Endodermal cell (in vitro differentiated cells): ENCODE measurements at regions not wholly inside any gene's neighbourhood (a gene's known extent, or its start where the extent isn't known, plus 50 kb on each side); places are given as distances from the start of the nearest gene placed in this dataset.

Experiments used
- DNase-seq: peaks from one replicate; pipeline ENCODE4 v3.0.0-alpha.2; 2017
- H3K27ac ChIP-seq: 2 replicates; pipeline ENCODE4 v1.5.1; 2013; ENCODE audit warnings: mild to moderate bottlenecking, low read depth, low read length, moderate library complexity
- H3K27me3 ChIP-seq: 2 replicates; pipeline ENCODE4 v1.6.1; 2013; ENCODE audit warnings: mild to moderate bottlenecking, low read length, moderate library complexity; ENCODE audit not compliant: insufficient read depth, control insufficient read depth, poor library complexity, severe bottlenecking
- H3K36me3 ChIP-seq: 2 replicates; pipeline ENCODE4 v1.7.0; 2013; ENCODE audit warnings: mild to moderate bottlenecking, low read length, moderate library complexity; ENCODE audit not compliant: control insufficient read depth, insufficient read depth
- H3K4me1 ChIP-seq: one replicate; pipeline ENCODE4 v1.7.0; 2013; ENCODE audit warnings: low read length; ENCODE audit not compliant: control insufficient read depth, insufficient read depth
- H3K4me3 ChIP-seq: 2 replicates; pipeline ENCODE4 v1.5.1; 2013; ENCODE audit warnings: mild to moderate bottlenecking, low read length, moderate library complexity
- H3K9ac ChIP-seq: 2 replicates; pipeline ENCODE4 v1.6.1; 2013; ENCODE audit warnings: mild to moderate bottlenecking, low read length, moderate library complexity; ENCODE audit not compliant: poor library complexity, severe bottlenecking; ENCODE audit errors: extremely low read depth
- H3K9me3 ChIP-seq: 2 replicates; pipeline ENCODE4 v1.6.1; 2013; ENCODE audit warnings: mild to moderate bottlenecking, low read length, moderate library complexity; ENCODE audit not compliant: control insufficient read depth
- H3K27ac Mint-ChIP-seq: 2 replicates; pipeline ENCODE4 v1.8.0; 2020; ENCODE audit warnings: mixed read lengths
- H3K27me3 Mint-ChIP-seq: 2 replicates; pipeline ENCODE4 v1.8.0; 2021; ENCODE audit warnings: mild to moderate bottlenecking, mixed read lengths; ENCODE audit not compliant: insufficient read depth
- H3K36me3 Mint-ChIP-seq: 2 replicates; pipeline ENCODE4 v1.8.0; 2020; ENCODE audit warnings: low read depth, mixed read lengths
- H3K4me1 Mint-ChIP-seq: 2 replicates; pipeline ENCODE4 v1.8.0; 2020; ENCODE audit warnings: mixed read lengths
- H3K4me3 Mint-ChIP-seq: 2 replicates; pipeline ENCODE4 v1.8.0; 2020; ENCODE audit warnings: mild to moderate bottlenecking, moderate library complexity, mixed read lengths
- H3K9me3 Mint-ChIP-seq: 2 replicates; pipeline ENCODE4 v1.8.0; 2020; ENCODE audit warnings: mild to moderate bottlenecking, mixed read lengths
- WGBS, 2 experiments: methylation state at CpG; one replicate each; pipeline versions ENCODE4 v1.1.5 to v1.1.7; 2013; ENCODE audit warnings: missing lambda C conversion rate in 2 of 2, mixed read lengths in 1 of 2; ENCODE audit not compliant: insufficient coverage in 1 of 2, insufficient read length in 1 of 2; 5-methylcytosine and 5-hydroxymethylcytosine counted together
- TF ChIP-seq, protein P1 (sequence below): fragments of 200-600 bp; sonication (generic); conservative IDR thresholded peaks from 2 replicates; pipeline ENCODE4 v1.5.0; 2021; ENCODE audit warnings: antibody characterized with exemption, mild to moderate bottlenecking

DNA sequence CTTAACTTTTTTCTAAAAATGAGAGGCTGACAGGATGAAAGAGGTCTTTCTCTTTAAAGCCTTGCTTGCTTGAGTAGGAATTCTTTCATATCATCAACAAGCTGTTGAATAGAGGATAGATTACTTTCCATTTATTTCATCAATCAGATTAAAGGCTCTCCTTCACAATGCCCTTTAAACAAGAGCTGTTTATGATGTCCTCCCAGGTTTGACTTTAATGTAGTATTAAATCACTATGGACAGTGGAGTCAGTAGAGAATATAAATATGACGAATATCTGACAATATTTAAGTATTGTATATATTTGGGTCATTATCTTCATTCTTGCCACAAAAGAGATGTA is 282.0 kb downstream of the ISL1 start:
- Mint-ChIP-seq H3K4me3 (no peak overlapping the region), H3K27me3 (no peaks in the 10 kb centered on the region)

DNA sequence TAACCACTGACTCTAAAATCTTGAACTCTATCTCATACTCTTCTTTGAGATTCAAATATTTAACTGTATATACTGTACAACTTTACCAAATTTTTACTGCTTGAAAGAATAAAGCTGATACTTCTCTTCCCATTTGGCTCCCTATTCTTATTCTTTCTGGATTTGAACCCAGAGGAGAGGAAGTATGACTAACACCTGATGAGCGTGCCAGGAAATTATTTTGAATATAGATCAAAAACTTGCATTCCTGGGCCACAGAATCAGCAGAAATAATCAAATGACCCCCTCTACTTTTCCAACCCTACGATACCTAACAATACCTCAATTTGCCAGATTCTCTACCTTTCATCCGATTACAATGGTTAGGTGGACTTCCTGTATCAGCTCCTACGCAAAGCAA is 285.8 kb downstream of the ISL1 start:
- Histone ChIP-seq H3K27me3 (no peaks in the 10 kb centered on the region), H3K9me3 (no peaks in the 10 kb centered on the region), H3K27ac (no peak overlapping the region), H3K4me3 (no peak overlapping the region), H3K36me3 (no peaks in the 10 kb centered on the region), H3K9ac (no peak overlapping the region), H3K4me1 (no peaks in the 10 kb centered on the region)
- H3K4me1 Mint-ChIP-seq = peaks cover 3% of the 10 kb centered on the region
- peaks cover 6% of the 10 kb centered on the region for H3K9me3 Mint-ChIP-seq
- no peaks in the 10 kb centered on the region for H3K27me3 Mint-ChIP-seq
- H3K27ac Mint-ChIP-seq = no peak overlapping the region
- WGBS, 2 experiments = 90 to 94% methylated on average over 4 of the region's 4 CpGs
- no peaks in the 10 kb centered on the region for H3K36me3 Mint-ChIP-seq
- no peak for DNase-seq
- H3K4me3 Mint-ChIP-seq = no peak overlapping the region
- TF ChIP-seq, protein P1, sequence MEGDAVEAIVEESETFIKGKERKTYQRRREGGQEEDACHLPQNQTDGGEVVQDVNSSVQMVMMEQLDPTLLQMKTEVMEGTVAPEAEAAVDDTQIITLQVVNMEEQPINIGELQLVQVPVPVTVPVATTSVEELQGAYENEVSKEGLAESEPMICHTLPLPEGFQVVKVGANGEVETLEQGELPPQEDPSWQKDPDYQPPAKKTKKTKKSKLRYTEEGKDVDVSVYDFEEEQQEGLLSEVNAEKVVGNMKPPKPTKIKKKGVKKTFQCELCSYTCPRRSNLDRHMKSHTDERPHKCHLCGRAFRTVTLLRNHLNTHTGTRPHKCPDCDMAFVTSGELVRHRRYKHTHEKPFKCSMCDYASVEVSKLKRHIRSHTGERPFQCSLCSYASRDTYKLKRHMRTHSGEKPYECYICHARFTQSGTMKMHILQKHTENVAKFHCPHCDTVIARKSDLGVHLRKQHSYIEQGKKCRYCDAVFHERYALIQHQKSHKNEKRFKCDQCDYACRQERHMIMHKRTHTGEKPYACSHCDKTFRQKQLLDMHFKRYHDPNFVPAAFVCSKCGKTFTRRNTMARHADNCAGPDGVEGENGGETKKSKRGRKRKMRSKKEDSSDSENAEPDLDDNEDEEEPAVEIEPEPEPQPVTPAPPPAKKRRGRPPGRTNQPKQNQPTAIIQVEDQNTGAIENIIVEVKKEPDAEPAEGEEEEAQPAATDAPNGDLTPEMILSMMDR = no peak

More for the DNA sequence above, 282.0 kb downstream of the ISL1 start:
- Mint-ChIP-seq H3K36me3 (no peaks in the 10 kb centered on the region), H3K4me1 (peaks cover 3% of the 10 kb centered on the region), H3K9me3 (no peaks in the 10 kb centered on the region), H3K27ac (no peak overlapping the region)
- Histone ChIP-seq H3K9ac (no peak overlapping the region), H3K36me3 (no peaks in the 10 kb centered on the region), H3K27ac (no peak overlapping the region), H3K4me3 (no peak overlapping the region), H3K9me3 (no peaks in the 10 kb centered on the region), H3K4me1 (no peaks in the 10 kb centered on the region), H3K27me3 (no peaks in the 10 kb centered on the region)
- WGBS, 2 experiments = no CpG with 5 or more reads among the region's 1 CpG
- TF ChIP-seq, protein P1 = no peak
- DNase-seq = no peak

DNA sequence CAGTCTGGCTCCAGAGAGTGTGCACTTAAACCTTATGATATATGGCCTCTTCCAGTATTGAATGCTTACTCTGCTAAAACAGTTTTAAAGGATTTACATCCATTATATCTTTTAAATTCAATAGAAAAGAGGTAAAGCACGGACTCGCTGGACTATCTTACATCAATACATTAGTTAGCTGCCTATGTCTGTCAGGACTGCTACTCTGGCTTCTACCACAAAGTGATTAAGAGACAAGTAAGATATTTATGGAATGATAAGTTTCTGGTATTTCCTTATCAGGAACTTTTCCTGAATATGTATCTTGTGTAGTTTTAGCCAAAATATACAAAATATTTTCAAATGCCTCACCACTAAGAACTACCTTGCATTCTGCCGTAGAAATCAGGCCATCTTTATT is 295.1 kb downstream of the ISL1 start:
- H3K27ac Mint-ChIP-seq = no peak overlapping the region
- Histone ChIP-seq H3K4me3 (no peak overlapping the region), H3K36me3 (no peaks in the 10 kb centered on the region), H3K9ac (no peak overlapping the region), H3K4me1 (no peaks in the 10 kb centered on the region), H3K27ac (no peak overlapping the region), H3K9me3 (no peaks in the 10 kb centered on the region), H3K27me3 (peaks cover 5% of the 10 kb centered on the region)
- DNase-seq = no peak
- peaks cover 4% of the 10 kb centered on the region for H3K9me3 Mint-ChIP-seq
- H3K36me3 Mint-ChIP-seq = no peaks in the 10 kb centered on the region
- no peak overlapping the region for H3K4me3 Mint-ChIP-seq
- TF ChIP-seq, protein P1 = no peak
- WGBS, 2 experiments = 94% methylated on average over 3 of the region's 3 CpGs; no CpG with 5 or more reads in 1 of the 2 experiments
- no peaks in the 10 kb centered on the region for H3K27me3 Mint-ChIP-seq
- no peaks in the 10 kb centered on the region for H3K4me1 Mint-ChIP-seq
